GM12891 (cell line): ENCODE measurements at regions not wholly inside any gene's neighbourhood (a gene's known extent, or its start where the extent isn't known, plus 50 kb on each side); places are given as distances from the start of the nearest gene placed in this dataset.

Experiments
- PAX5 ChIP-seq: IDR thresholded peaks from 2 replicates; pipeline ENCODE4 v1.6.1; 2011; ENCODE audit warnings: low read length, moderate library complexity, mild to moderate bottlenecking; ENCODE audit not compliant: insufficient read depth, severe bottlenecking
- POLR2A ChIP-seq: IDR thresholded peaks from 2 replicates; pipeline ENCODE4 v1.6.1; 2011; ENCODE audit warnings: low read depth, low read length, control low read depth
- POLR2AphosphoS5 ChIP-seq: IDR thresholded peaks from 2 replicates; pipeline ENCODE4 v1.6.1; 2011; ENCODE audit warnings: low read depth, low read length, control low read depth
- SPI1 ChIP-seq: IDR thresholded peaks from 2 replicates; pipeline ENCODE4 v1.6.1; 2011; ENCODE audit warnings: low read depth, low read length, control low read depth
- TAF1 ChIP-seq: IDR thresholded peaks from 2 replicates; pipeline ENCODE4 v1.6.1; 2011; ENCODE audit warnings: low read depth, low read length, control low read depth

GRCh38 chr12:94841177-94841576 lies 162.3 kb downstream of the NDUFA12 start:
- TF ChIP-seq POLR2A (no peak), POLR2AphosphoS5 (no peak), TAF1 (no peak), SPI1 (no peak), PAX5 (no peak)
